ENCODE measurements at regions not wholly inside any gene's neighbourhood (a gene's known extent, or its start where the extent isn't known, plus 50 kb on each side); places are given as distances from the start of the nearest gene placed in this dataset.

GRCh38 chr17:62862251-62862650, 54.1 kb upstream of the MARCHF10 start:
- H3K9ac ChIP-seq (ENCODE audit: low read length) = no peak overlapping the region
- H3K9me2 ChIP-seq (ENCODE audit: insufficient read depth, low read length) = no peaks in the 10 kb centered on the region
- no peaks in the 10 kb centered on the region for H3K27me3 ChIP-seq (ENCODE audit: insufficient read depth, low read depth, low read length)
- no peaks in the 10 kb centered on the region for H3F3A ChIP-seq (ENCODE audit: insufficient read depth, low read length, poor library complexity, severe bottlenecking)
- H3K36me3 ChIP-seq (ENCODE audit: insufficient read depth, low read length) = no peaks in the 10 kb centered on the region
- H3K4me3 ChIP-seq (ENCODE audit: low read length) = no peak overlapping the region
- no peak overlapping the region for H2AFZ ChIP-seq (ENCODE audit: low read depth, low read length)
- H3K79me2 ChIP-seq (replicated peaks; ENCODE audit: insufficient read depth, low read length) = no peaks in the 10 kb centered on the region
- no peaks in the 10 kb centered on the region for H4K20me1 ChIP-seq (ENCODE audit: insufficient read depth)
- no peak overlapping the region for H3K4me2 ChIP-seq (ENCODE audit: low read length)
- no peaks in the 10 kb centered on the region for H3K9me3 ChIP-seq (ENCODE audit: low read length)
- H3K27ac ChIP-seq (ENCODE audit: low read length) = no peak overlapping the region
- TF ChIP-seq EZH2 (IDR thresholded peaks at IDR 0.05; ENCODE audit: borderline replicate concordance, insufficient read depth, low read length, poor library complexity, severe bottlenecking) (no peak), POLR2AphosphoS5 (IDR thresholded peaks at IDR 0.05) (no peak), RAD21 (conservative IDR thresholded peaks at IDR 0.05) (no peak)

DNA sequence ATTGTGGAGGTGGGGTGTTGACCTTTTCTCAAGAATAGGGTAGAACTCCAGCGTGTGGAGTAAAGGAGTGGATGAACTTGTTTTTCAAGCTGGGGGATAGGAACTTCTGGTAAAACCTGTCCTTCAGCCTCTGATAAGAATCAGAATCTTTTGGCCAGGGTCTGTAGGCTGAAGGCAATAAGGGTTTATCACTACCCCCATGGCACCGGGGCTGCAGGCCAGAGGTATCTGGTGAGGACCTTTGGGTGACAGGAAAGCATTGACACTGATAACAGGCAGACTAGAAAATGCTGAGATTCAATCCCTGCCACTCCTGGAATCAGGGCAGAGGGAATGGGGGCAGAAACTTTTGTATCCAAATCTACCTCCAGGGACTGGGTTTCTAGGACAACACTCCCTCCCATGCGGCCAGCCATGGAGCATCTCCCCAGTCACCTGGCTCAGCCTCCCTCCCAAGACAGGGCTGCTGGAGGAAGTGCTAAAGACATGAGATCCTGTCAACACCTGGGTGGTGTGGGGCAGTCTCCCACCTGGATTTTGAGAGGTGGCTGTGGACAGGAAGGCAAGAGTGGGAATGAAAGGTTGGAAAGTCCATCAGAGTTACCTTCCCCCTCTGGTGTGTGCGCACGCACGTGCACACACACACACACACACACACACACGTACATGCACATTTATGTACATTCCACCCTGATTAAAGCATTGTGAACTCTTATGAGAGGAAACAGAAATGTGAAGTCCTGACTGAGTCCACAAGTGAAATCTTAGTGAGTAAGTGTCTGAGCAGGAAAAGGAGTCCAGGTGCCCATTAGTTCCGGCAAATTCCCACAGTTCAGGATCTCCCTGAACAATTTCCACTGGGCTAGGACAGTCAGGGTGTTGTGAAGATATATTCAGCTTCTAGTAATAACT, 53.1 kb upstream of the MARCHF10 start:
- H3K9me3 ChIP-seq (ENCODE audit: low read length) = no peaks in the 10 kb centered on the region
- no peaks in the 10 kb centered on the region for H3K9me2 ChIP-seq (ENCODE audit: insufficient read depth, low read length)
- H4K20me1 ChIP-seq (ENCODE audit: insufficient read depth) = no peaks in the 10 kb centered on the region
- H3K36me3 ChIP-seq (ENCODE audit: insufficient read depth, low read length) = no peaks in the 10 kb centered on the region
- H3K9ac ChIP-seq (ENCODE audit: low read length) = no peak overlapping the region
- no peak overlapping the region for H3K27ac ChIP-seq (ENCODE audit: low read length)
- H3K4me2 ChIP-seq (ENCODE audit: low read length) = no peak overlapping the region
- no peaks in the 10 kb centered on the region for H3K79me2 ChIP-seq (replicated peaks; ENCODE audit: insufficient read depth, low read length)
- no peaks in the 10 kb centered on the region for H3F3A ChIP-seq (ENCODE audit: insufficient read depth, low read length, poor library complexity, severe bottlenecking)
- no peaks in the 10 kb centered on the region for H3K27me3 ChIP-seq (ENCODE audit: insufficient read depth, low read depth, low read length)
- H3K4me3 ChIP-seq (ENCODE audit: low read length) = no peak overlapping the region
- H2AFZ ChIP-seq (ENCODE audit: low read depth, low read length) = no peak overlapping the region
- TF ChIP-seq POLR2AphosphoS5 (IDR thresholded peaks at IDR 0.05) = no peak
- TF ChIP-seq EP300 (conservative IDR thresholded peaks at IDR 0.05; ENCODE audit: poor library complexity, severe bottlenecking) = no peak
- no peak for TF ChIP-seq TAF1 (IDR thresholded peaks at IDR 0.05; ENCODE audit: low read depth)
- TF ChIP-seq MXI1 (conservative IDR thresholded peaks at IDR 0.05; ENCODE audit: poor library complexity, severe bottlenecking) = no peak
- no peak for TF ChIP-seq RAD21 (conservative IDR thresholded peaks at IDR 0.05)
- TF ChIP-seq SMC3 (conservative IDR thresholded peaks at IDR 0.05; ENCODE audit: poor library complexity) = no peak
- TF ChIP-seq EZH2 (IDR thresholded peaks at IDR 0.05; ENCODE audit: borderline replicate concordance, insufficient read depth, low read length, poor library complexity, severe bottlenecking) = no peak

- Histone ChIP-seq H3K27ac (ENCODE audit: low read length) (no peak overlapping the region), H3K9me3 (ENCODE audit: low read length) (no peaks in the 10 kb centered on the region), H3F3A (ENCODE audit: insufficient read depth, low read length, poor library complexity, severe bottlenecking) (no peaks in the 10 kb centered on the region), H3K9me2 (ENCODE audit: insufficient read depth, low read length) (no peaks in the 10 kb centered on the region), H3K9ac (ENCODE audit: low read length) (no peak overlapping the region), H3K36me3 (ENCODE audit: insufficient read depth, low read length) (no peaks in the 10 kb centered on the region), H4K20me1 (ENCODE audit: insufficient read depth) (no peaks in the 10 kb centered on the region), H3K4me2 (ENCODE audit: low read length) (no peak overlapping the region), H2AFZ (ENCODE audit: low read depth, low read length) (no peak overlapping the region), H3K27me3 (ENCODE audit: insufficient read depth, low read depth, low read length) (no peaks in the 10 kb centered on the region), H3K4me3 (ENCODE audit: low read length) (no peak overlapping the region), H3K79me2 (replicated peaks; ENCODE audit: insufficient read depth, low read length) (no peaks in the 10 kb centered on the region)
- TF ChIP-seq EP300 (conservative IDR thresholded peaks at IDR 0.05; ENCODE audit: poor library complexity, severe bottlenecking) (no peak), MXI1 (conservative IDR thresholded peaks at IDR 0.05; ENCODE audit: poor library complexity, severe bottlenecking) (no peak)
Measured at GRCh38 chr17:62859146-62859545, 51.0 kb upstream of the MARCHF10 start.

Data from neural cell (in vitro differentiated cells).